ENCODE measurements at regions not wholly inside any gene's neighbourhood (a gene's known extent, or its start where the extent isn't known, plus 50 kb on each side); places are given as distances from the start of the nearest gene placed in this dataset.

- DNase-seq: no peak
Observed at GRCh38 chr6:147621263-147621662, 112.8 kb downstream of the SAMD5 start.

- no peak for DNase-seq
Observed at GRCh38 chr6:147621961-147622360, 113.5 kb downstream of the SAMD5 start.

GRCh38 chr6:147624946-147625515 lies 116.5 kb downstream of the SAMD5 start:
- no peak for DNase-seq

GRCh38 chr6:147625946-147626345 lies 117.5 kb downstream of the SAMD5 start:
- no peak for DNase-seq

- DNase-seq: no peak
Observed at GRCh38 chr6:147627411-147627810, 118.9 kb downstream of the SAMD5 start.

GRCh38 chr6:147633191-147633590 lies 124.7 kb downstream of the SAMD5 start:
- no peak for DNase-seq

- no peak for DNase-seq
Observed at GRCh38 chr6:147637620-147638195, 129.2 kb downstream of the SAMD5 start.

- no peak for DNase-seq
Observed at GRCh38 chr6:147639279-147639678, 130.8 kb downstream of the SAMD5 start.

- no peak for DNase-seq
Observed at GRCh38 chr6:147640606-147641005, 132.1 kb downstream of the SAMD5 start.

GRCh38 chr6:147641511-147641910 lies 133.0 kb downstream of the SAMD5 start:
- no peak for DNase-seq

- DNase-seq: no peak
Observed at GRCh38 chr6:147642458-147642857, 134.0 kb downstream of the SAMD5 start.

- DNase-seq: no peak
Observed at GRCh38 chr6:147643341-147644200, 135.1 kb downstream of the SAMD5 start.

- DNase-seq: no peak
Observed at GRCh38 chr6:147648916-147649315, 140.4 kb downstream of the SAMD5 start.

- DNase-seq: no peak
Observed at GRCh38 chr6:147651249-147652063, 143.0 kb downstream of the SAMD5 start.

- DNase-seq: no peak
Observed at GRCh38 chr6:147653631-147654030, 145.1 kb downstream of the SAMD5 start.

GRCh38 chr6:147654103-147654845 lies 145.8 kb downstream of the SAMD5 start:
- no peak for DNase-seq

GRCh38 chr6:147660334-147661311 lies 152.1 kb downstream of the SAMD5 start:
- DNase-seq: no peak

GRCh38 chr6:147662646-147663045 lies 154.2 kb downstream of the SAMD5 start:
- no peak for DNase-seq

GRCh38 chr6:147664092-147664491 lies 155.6 kb downstream of the SAMD5 start:
- no peak for DNase-seq

GRCh38 chr6:147666255-147666654 lies 157.8 kb downstream of the SAMD5 start:
- no peak for DNase-seq

GRCh38 chr6:147667082-147667481 lies 158.6 kb downstream of the SAMD5 start:
- no peak for DNase-seq

All from CD4-positive, alpha-beta T cell treated with Interleukin-6 for 4 hours (primary cell).